NCI-H1092 (cell line): ENCODE measurements at regions not wholly inside any gene's neighbourhood (a gene's known extent, or its start where the extent isn't known, plus 50 kb on each side); places are given as distances from the start of the nearest gene placed in this dataset.

ENCODE experiments used
- DNase-seq: peaks from one replicate; lab custom pipeline; 2025; lab: John Stamatoyannopoulos, UW

DNA sequence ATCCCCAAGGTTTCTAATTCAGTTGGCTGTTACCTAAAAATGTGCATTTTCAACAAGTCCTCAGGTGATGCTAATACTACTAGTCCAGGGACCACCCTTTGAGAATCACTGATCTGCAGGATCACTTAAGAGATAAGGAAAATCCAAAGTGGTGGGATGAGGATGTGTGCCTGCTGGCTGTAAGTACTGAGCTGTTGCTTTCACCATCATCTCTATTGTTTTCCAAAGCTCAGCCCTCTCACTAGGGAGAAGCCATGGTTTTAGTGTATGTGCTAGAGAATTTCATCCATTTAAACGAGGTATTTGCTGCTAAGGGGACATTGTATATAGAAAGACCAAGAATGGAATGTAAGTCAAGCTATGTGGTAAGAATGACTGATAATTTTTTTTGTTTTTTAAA, 202.3 kb downstream of the KIF21A start:
- no peak for DNase-seq

DNA sequence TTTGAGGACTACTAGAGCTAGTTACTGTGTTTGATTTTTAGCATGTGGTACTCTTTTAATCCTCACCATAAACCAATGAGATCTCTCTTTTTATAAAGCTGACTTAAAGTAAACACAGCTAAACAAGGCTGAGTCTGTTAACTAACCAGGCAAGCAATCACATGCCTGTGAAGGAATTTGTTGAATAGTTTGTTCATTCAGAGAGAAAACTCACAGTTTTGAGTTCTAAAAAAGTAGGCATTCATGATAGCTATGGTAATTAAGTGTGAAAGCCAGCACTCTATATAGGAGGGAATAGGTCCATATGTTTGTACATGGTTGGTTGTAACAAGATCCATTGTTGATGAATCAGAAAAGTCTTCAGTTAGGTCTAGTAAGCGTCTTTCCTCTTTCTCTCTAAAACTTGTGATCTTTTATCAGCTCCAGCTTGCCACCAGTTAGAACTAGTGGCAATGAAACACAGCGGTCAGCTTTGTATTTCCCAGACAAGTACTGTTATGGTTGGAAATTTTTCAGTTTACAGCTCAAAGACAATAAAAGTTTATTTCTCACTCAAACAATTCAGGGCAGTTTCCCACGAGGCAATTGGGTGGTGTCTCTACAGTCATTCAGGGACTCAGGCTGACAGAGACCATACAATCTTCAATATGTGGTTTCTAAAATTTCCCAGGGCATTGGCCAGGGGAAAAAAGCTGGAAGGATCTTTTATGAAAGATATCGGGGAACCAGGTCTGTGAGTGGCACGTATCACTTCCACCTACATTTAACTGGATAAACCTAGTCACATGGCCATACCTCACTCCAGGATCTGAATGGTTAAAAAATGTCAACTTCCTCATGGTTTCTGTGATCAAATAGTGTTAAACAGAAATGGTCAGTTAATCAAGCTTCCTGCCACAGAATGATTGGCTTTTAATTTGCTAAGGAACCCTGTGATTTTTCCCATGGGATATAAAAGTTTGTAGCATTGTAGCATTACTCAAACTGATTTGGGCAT, 203.1 kb downstream of the KIF21A start:
- DNase-seq: no peak

DNA sequence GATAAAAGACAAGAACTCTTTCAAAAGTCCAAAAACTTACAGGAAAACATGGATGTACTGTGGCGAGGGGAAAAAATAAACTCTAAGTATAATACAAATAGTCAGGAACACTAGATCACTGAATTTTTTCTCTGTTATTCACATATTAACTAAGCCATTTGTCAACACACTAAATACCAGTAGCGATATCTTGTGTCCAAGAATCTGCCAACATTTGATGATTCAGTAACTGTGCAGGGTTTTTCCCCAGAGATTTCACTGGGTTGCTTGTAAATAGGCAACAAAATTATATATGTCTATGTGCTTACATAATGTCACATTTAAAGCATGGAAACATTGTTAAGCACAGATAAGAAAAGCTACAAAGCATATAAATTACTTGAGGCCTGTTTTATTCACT, 205.9 kb downstream of the KIF21A start:
- no peak for DNase-seq

- no peak for DNase-seq
These were observed 206.7 kb downstream of the KIF21A start for GRCh38 chr12:39235990-39236767.

GRCh38 chr12:39230086-39230485, 212.8 kb downstream of the KIF21A start:
- DNase-seq: no peak

DNA sequence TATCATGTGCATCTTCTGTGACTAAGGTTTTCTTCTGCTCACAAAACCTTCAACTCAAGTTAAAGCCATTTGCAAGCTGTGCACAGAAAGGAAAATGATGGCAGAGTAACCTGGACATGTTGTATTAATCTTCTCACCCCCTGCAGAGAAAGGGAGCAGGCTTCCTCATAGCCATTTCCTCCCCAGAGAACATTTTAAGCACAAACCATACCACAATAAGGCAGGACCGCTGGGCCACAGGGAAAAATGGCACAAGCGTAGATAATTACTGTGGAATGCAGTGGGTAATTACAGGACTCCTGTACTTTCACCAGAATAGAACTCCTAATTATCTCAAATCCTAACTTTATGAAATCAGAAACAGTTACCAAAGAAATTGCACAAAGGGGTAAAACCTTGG, 215.7 kb downstream of the KIF21A start:
- DNase-seq: no peak

- DNase-seq: no peak
These were observed 217.9 kb downstream of the KIF21A start for GRCh38 chr12:39224971-39225370.

DNA sequence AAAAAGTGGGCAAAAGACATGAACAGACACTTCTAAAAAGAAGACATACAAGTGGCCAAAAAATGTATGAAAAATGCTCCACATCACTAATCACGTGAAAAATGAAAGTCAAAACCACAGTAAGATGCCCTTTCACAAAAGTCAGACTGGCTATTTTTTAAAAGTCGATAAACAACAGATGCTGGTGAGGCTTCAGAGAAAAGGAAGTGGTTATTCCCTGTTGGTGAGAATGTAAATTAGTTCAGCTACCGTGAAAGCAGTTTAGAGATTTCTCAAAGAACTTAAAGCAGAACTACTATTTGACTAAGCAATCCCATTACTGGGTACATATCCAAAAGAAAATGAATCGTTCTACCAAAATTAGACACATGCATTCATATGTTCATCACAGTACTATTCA, 237.0 kb downstream of the KIF21A start:
- DNase-seq: no peak

DNA sequence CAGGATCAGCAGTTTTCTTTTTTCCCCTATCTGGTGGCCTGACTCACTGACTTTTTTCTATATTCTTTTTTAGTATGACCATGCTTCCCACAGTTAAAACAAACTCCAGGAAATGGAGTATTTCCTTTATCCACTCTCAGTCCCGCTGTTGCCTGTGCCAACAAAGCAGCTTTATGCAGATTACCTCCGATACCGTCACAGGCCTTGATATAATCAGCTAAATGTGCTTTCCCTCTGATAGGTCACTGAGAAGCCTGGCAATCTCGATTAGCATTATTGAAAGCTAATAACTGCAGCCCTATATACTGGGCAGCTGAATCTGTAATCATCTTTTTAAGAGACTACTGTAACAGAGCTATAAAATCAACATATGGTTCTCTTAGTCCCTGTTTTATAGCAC, 243.6 kb downstream of the KIF21A start:
- no peak for DNase-seq

GRCh38 chr12:39188689-39189088, 254.2 kb downstream of the KIF21A start:
- no peak for DNase-seq

- no peak for DNase-seq
These were observed 256.2 kb downstream of the KIF21A start for GRCh38 chr12:39186744-39187143.

- DNase-seq: no peak
These were observed 264.1 kb downstream of the KIF21A start for GRCh38 chr12:39178837-39179236.

DNA sequence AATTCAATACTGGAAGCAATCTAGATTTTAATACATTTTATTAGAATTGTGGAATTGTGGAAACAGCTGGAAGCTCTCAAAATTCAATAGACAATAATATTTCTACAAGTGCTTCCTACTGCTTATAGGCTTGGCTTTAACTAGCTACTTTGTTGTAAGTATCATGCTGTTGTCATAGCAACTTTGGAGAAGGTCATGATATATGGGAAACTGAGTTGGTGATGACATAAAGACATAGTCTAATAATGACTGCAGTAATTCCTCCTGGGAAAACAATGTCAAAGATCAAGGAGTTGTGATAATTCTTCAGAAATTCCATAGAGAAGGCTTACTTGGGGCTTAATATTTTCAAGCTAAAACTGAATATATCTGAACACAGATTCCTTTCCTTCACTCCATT, 266.6 kb downstream of the KIF21A start:
- DNase-seq: no peak

DNA sequence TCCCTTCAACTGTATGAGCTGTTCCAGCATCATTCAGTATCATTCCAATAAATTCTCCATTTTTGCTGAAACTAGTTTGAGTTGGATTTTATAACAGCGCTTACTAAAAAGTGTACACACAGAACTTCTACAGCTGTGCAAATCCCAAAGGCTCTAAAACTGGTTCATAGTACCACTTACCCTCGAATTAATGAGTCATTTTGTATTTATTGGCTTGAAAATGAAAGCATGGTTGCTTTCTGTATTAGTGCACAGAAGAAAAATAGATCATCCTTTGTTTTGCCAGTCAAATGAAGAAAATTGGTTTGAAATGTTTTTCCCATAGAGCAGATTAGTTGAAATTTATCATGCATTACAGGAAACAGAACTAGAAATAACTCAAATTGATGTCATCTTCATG, 268.3 kb upstream of the CPNE8 start:
- DNase-seq: no peak

- no peak for DNase-seq
These were observed 259.9 kb upstream of the CPNE8 start for GRCh38 chr12:39165338-39165737.

DNA sequence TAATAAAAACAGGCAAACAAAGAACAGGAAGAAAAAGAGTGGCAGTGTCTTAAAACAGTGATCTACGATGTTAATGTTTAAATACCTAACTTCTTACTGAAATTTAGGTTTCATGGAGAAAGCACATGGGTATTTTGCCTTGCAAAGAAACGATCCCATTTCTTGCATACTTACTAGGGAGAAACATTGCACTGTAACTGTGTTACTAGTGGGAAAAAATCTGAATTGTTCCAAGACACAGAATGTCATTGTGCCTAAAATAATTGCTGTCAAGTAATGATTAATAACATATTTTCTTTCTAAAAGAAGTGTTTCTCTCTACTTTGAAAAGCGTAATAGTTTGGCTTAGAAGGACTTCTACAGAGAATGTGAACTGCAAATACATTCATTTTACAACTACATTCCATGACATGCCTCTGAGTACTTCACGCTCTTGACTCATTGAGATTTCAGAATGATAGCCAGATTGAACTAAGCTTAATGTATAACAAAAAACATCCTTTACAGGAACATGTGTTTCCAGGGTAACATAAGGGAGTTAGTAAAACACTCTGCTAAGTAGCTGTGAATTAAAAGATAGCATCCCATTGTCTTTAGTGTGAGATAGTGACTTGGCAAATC, 256.2 kb upstream of the CPNE8 start:
- no peak for DNase-seq

DNA sequence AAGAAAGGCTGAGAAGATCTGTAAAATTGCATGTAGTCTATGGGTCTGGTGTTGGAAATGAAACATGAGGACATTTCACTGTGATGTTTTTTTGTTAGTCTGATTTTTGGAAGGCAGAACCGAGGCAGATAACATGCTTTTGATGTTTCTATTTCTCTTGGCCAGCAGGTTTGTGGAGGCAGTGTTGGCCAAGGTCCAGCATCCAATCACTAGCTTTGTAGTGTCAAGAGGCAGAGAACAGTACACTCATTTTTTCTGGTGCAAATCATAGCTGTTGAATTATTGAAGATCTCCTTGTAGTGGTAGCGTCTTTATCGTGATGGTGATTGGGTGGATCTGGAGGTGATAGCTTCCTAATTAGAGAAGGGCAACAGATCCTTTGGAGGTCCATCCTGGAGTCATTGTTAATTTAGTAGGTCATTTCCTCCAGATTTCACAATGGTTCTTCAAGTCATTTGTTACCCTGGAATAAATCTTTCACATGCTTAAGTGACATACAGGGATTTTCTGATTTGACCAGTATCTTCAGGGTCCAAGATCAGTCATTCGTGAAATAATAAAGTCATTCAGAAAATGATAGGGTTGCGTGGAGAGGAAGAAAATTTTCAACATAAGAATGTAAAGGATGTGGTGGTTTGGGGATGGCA, 252.4 kb upstream of the CPNE8 start:
- no peak for DNase-seq

DNA sequence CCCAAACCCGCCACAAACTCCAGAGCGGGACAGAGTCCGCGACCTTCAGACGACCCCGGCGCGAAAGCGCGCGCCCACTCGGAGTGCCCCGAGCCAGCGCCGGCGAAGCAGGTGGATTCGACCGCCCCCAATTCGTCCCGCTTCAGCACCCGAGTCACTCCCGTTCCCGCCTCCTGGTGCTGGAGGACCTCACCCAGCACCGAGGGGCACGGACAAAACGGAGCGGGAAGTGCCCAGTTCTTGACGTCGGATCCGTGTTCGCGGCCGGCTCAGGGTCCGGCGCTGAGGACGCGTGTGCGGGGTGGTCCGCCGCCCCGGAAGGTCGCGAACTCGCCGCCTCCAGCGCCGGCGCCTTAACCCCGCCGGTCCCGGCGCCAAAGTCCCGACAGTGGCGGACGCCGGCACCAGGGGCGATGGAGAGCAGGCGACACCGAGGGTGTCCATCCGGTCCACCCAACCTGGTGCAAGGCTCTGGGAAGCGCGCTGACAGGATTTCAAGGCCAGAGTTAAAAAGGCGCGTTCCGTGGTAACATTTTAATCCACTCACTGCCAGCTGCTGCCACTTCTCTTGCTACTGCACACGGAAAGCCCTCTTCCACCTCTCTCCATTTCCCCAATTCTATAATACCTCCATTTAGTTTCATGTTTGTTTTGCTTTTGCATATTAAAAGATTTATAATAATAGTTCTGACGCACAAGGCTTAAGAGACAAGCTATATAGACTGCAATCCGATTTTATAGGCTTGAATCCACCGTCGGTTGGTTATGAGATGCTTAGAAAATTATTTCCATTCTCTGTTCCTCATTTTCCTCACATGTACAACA, 240.0 kb upstream of the CPNE8 start:
- DNase-seq: no peak

DNA sequence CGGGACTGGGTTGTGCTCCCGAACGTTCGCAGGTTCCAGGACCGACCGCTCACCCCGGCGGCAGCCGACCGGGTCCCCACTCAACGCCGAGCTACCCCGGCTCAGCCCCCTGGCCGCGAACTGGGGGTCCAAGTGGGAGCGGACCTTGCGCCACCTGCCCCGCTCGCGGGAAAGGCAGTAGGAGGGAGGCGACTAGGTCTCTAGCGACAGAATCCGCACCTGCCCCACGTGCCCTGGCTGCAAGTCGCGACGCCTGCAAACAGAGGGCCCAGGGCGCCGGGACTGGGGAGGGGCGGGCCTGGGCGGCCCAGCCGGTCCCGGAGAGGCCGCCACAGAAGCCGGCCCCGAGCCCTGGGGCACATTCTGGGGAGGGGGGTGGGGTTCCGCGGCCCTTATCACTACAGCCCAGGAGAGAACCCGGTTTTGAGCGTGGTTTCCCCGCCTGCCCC, 239.2 kb upstream of the CPNE8 start:
- DNase-seq: no peak

DNA sequence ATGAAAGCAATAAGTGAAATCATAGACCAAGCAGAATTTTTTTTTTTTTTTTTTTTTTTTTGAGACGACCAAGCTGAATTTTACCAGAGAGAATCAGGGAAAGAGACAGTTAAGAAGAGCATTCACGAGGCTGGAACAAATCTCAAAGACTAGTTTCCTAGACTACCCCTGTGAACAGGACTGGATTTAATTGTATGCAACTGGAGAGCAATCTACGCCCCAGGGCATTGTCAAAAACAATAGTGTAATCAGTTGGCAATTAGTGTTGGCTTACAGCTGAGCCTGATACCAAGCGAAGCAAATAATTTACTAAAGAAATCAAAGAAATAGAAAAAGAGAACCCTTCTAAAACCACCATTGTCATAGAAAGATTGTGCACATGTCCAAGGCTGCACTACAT, 232.9 kb upstream of the CPNE8 start:
- DNase-seq: no peak

DNA sequence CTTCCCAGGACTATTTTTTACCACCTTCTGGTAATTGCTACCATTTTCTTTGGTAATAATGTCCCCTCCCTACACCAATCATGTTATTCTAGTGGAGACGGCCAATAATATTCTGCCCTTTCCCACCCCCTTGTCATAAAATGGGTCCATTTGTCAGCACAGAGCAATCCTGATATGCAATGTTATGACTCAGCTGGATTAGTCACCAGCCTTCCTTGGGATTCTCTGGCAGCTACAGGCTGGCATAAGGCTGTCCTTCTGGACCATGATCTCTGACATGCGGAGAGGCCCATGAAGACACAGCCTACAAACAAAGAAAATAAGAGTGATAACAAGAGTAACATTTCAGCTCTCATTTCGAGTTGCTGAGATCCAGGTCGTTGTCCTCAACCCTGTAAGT, 222.0 kb upstream of the CPNE8 start:
- DNase-seq: no peak
